Smooth muscle cell (in vitro differentiated cells): ENCODE measurements at regions not wholly inside any gene's neighbourhood (a gene's known extent, or its start where the extent isn't known, plus 50 kb on each side); places are given as distances from the start of the nearest gene placed in this dataset.

Source experiments
- DNase-seq: peaks from one replicate; lab custom pipeline; 2025; ENCODE audit not compliant: unreplicated experiment; lab: John Stamatoyannopoulos, UW
- H2AFZ ChIP-seq: fragments of 200-600 bp; sonication (generic); 2 replicates; pipeline ENCODE4 v1.6.0; 2016; ENCODE audit warnings: antibody characterized with exemption, low read depth, mild to moderate bottlenecking
- H3F3A ChIP-seq: fragments of 200-600 bp; sonication (generic); 2 replicates; pipeline ENCODE4 v1.6.0; 2017; ENCODE audit warnings: antibody characterized with exemption, low read depth
- H3K27ac ChIP-seq: fragments of 200-600 bp; sonication (generic); 2 replicates; pipeline ENCODE4 v1.5.1; 2016; ENCODE audit warnings: low read depth, mild to moderate bottlenecking
- H3K27me3 ChIP-seq: fragments of 200-600 bp; sonication (generic); 2 replicates; pipeline ENCODE4 v1.6.1; 2016; ENCODE audit warnings: low read depth, mild to moderate bottlenecking
- H3K36me3 ChIP-seq: fragments of 200-600 bp; sonication (generic); 2 replicates; pipeline ENCODE4 v1.5.1; 2016; ENCODE audit warnings: low read depth
- H3K4me1 ChIP-seq: fragments of 200-600 bp; sonication (generic); 2 replicates; pipeline ENCODE4 v1.5.1; 2016; ENCODE audit warnings: low read depth
- H3K4me2 ChIP-seq: fragments of 200-600 bp; sonication (generic); 2 replicates; pipeline ENCODE4 v1.6.0; 2016; ENCODE audit warnings: mild to moderate bottlenecking
- H3K4me3 ChIP-seq: fragments of 200-600 bp; sonication (generic); 2 replicates; pipeline ENCODE4 v1.5.1; 2016; ENCODE audit warnings: mild to moderate bottlenecking
- H3K79me2 ChIP-seq: fragments of 200-600 bp; sonication (generic); 2 replicates; pipeline ENCODE4 v1.6.0; 2016; ENCODE audit warnings: low read depth, mild to moderate bottlenecking
- H3K9ac ChIP-seq: fragments of 200-600 bp; sonication (generic); 2 replicates; pipeline ENCODE4 v1.6.0; 2016; ENCODE audit warnings: low read depth
- H3K9me3 ChIP-seq: fragments of 200-600 bp; sonication (generic); replicated peaks from 2 replicates; pipeline ENCODE4 v1.5.1; 2016; ENCODE audit warnings: low read depth
- H4K20me1 ChIP-seq: fragments of 200-600 bp; sonication (generic); 2 replicates; pipeline ENCODE4 v1.6.0; 2016; ENCODE audit warnings: low read depth
- WGBS: methylation state at CpG from one replicate; pipeline ENCODE4 v1.1.7; 2016; ENCODE audit warnings: low lambda C conversion rate; 5-methylcytosine and 5-hydroxymethylcytosine counted together
- TF ChIP-seq, protein P1 (sequence below): fragments of 200-600 bp; sonication (generic); IDR thresholded peaks from 2 replicates; pipeline ENCODE4 v1.5.1; 2017; ENCODE audit warnings: borderline replicate concordance, mild to moderate bottlenecking, antibody characterized with exemption; ENCODE audit not compliant: insufficient read depth, poor library complexity, severe bottlenecking

- Histone ChIP-seq H3K79me2 (no peaks in the 10 kb centered on the region), H3K27me3 (no peaks in the 10 kb centered on the region)
- no peak for DNase-seq
These were observed 83.1 kb downstream of the FZD1 start for GRCh38 chr7:91347290-91347689.

GRCh38 chr7:91348711-91349110, 84.5 kb downstream of the FZD1 start:
- no peak for DNase-seq
- no peak overlapping the region for H2AFZ ChIP-seq
- TF ChIP-seq, protein P1, sequence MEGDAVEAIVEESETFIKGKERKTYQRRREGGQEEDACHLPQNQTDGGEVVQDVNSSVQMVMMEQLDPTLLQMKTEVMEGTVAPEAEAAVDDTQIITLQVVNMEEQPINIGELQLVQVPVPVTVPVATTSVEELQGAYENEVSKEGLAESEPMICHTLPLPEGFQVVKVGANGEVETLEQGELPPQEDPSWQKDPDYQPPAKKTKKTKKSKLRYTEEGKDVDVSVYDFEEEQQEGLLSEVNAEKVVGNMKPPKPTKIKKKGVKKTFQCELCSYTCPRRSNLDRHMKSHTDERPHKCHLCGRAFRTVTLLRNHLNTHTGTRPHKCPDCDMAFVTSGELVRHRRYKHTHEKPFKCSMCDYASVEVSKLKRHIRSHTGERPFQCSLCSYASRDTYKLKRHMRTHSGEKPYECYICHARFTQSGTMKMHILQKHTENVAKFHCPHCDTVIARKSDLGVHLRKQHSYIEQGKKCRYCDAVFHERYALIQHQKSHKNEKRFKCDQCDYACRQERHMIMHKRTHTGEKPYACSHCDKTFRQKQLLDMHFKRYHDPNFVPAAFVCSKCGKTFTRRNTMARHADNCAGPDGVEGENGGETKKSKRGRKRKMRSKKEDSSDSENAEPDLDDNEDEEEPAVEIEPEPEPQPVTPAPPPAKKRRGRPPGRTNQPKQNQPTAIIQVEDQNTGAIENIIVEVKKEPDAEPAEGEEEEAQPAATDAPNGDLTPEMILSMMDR = no peak
- H3K79me2 ChIP-seq = no peaks in the 10 kb centered on the region
- H4K20me1 ChIP-seq = no peaks in the 10 kb centered on the region
- H3K36me3 ChIP-seq = no peaks in the 10 kb centered on the region
- H3F3A ChIP-seq = no peaks in the 10 kb centered on the region
- H3K4me3 ChIP-seq = no peak overlapping the region
- no peak overlapping the region for H3K27ac ChIP-seq
- no peak overlapping the region for H3K4me2 ChIP-seq
- no peak overlapping the region for H3K9ac ChIP-seq
- H3K9me3 ChIP-seq = no peaks in the 10 kb centered on the region
- no peaks in the 10 kb centered on the region for H3K27me3 ChIP-seq
- H3K4me1 ChIP-seq = peaks cover 20% of the 10 kb centered on the region

More at GRCh38 chr7:91347290-91347689, 83.1 kb downstream of the FZD1 start:
- H3K9me3 ChIP-seq = no peaks in the 10 kb centered on the region
- no peak overlapping the region for H2AFZ ChIP-seq
- no peak overlapping the region for H3K9ac ChIP-seq
- 92% methylated on average over 3 of the region's 3 CpGs for WGBS
- no peak overlapping the region for H3K4me3 ChIP-seq
- TF ChIP-seq, protein P1 = no peak
- H3K4me2 ChIP-seq = no peak overlapping the region
- H4K20me1 ChIP-seq = no peaks in the 10 kb centered on the region
- H3K36me3 ChIP-seq = no peaks in the 10 kb centered on the region
- no peaks in the 10 kb centered on the region for H3F3A ChIP-seq
- H3K4me1 ChIP-seq = peaks cover 9% of the 10 kb centered on the region
- H3K27ac ChIP-seq = no peak overlapping the region

DNA sequence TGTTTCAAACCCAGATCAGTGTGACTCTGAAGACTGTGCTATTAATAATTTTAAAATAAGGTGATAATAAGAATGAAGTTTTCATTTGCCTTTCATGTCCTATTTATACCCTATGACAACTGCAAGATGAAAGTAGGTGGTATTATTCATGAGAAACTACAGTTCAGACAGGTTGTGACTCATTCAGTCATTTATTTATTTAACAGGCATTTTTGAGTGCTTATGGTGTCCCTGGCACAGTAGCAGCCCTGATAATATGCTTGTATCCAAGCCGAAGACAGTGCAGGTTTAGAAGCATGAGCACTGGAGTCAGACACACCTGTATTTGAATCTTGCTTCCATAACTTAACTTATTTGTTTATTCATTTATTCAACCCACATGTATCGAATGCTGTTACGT, 87.1 kb downstream of the FZD1 start:
- H3K27me3 ChIP-seq = no peaks in the 10 kb centered on the region
- peak overlapping the region; percentile 63 for H3K27ac ChIP-seq

DNA sequence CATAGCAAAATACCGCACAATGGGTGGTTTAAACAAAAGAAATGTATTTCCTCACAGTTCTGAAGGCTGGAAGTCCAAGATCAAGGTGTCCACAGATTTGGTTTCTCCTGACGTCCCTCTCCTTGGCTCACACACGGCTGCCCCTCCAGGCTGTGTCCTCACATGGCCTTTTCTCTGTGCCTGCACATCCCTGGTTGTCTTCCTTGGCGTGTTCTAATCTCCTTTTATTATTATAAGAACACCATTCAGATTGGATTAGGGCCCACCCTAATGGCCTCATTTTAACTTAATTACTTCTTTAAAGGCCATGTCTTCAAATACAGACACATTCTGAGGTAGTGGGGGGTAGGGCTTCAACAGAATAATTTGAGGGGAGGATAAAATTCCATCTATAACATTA, 87.9 kb downstream of the FZD1 start:
- Histone ChIP-seq H3K27me3 (no peaks in the 10 kb centered on the region), H3K79me2 (no peaks in the 10 kb centered on the region), H2AFZ (no peak overlapping the region), H3K4me2 (peak overlapping the region; percentile 51), H3K4me1 (peaks cover 40% of the 10 kb centered on the region), H3K36me3 (no peaks in the 10 kb centered on the region), H3K9ac (peak overlapping the region; percentile 29), H3K4me3 (no peak overlapping the region), H3K9me3 (no peaks in the 10 kb centered on the region), H3K27ac (peak overlapping the region; percentile 63), H3F3A (peaks cover 4% of the 10 kb centered on the region), H4K20me1 (no peaks in the 10 kb centered on the region)
- 83% methylated on average over 4 of the region's 4 CpGs for WGBS
- TF ChIP-seq, protein P1 = no peak
- DNase-seq = no peak

More for the DNA sequence above, 87.1 kb downstream of the FZD1 start:
- H3K4me1 ChIP-seq = peaks cover 40% of the 10 kb centered on the region
- H3F3A ChIP-seq = peaks cover 4% of the 10 kb centered on the region
- 64% methylated on average over 3 of the region's 3 CpGs for WGBS
- H3K4me3 ChIP-seq = no peak overlapping the region
- H3K36me3 ChIP-seq = no peaks in the 10 kb centered on the region
- no peaks in the 10 kb centered on the region for H3K79me2 ChIP-seq
- DNase-seq = no peak
- no peaks in the 10 kb centered on the region for H3K9me3 ChIP-seq
- no peaks in the 10 kb centered on the region for H4K20me1 ChIP-seq
- TF ChIP-seq, protein P1 = no peak
- H2AFZ ChIP-seq = no peak overlapping the region
- peak overlapping the region; percentile 29 for H3K9ac ChIP-seq
- peak overlapping the region; percentile 51 for H3K4me2 ChIP-seq
